Right ventricle myocardium inferior (tissue), 1 donor: ENCODE measurements at regions not wholly inside any gene's neighbourhood (a gene's known extent, or its start where the extent isn't known, plus 50 kb on each side); places are given as distances from the start of the nearest gene placed in this dataset.

ENCODE experiments used
- ATAC-seq: fragments of 200-7000 bp; cut with Tn5 transposase; one replicate; pipeline ENCODE4 v1.9.1; 2020; ENCODE audit warnings: mild to moderate bottlenecking, moderate library complexity
- DNase-seq: peaks from one replicate; pipeline ENCODE4 v3.0.0; 2021; ENCODE audit errors: missing footprints
- intact Hi-C: fragments of 100-400 bp; cut with DNase I; formaldehyde crosslinking; loops from one replicate; pipeline ENCODE4 v1.11.0; 2022
- donor health status: DM: no; HTN: yes; CAD: no; lungs with severe emphysema.

DNA sequence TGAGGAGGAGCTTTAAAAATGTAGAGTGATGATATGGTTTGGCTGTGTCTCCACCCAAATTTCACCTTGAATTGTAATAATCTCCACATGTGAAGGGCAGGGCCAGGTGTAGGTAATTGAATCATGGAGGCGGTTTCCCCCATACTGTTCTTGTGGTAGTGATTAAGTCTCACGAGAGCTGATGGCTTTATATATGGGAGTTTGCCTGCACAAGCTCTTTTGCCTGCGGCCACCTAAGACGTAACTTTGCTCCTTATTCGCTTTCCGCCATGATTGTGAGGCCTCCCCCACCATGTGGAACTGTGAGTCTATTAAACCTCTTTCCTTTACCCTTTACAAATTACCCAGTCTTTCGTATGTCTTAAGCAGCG lies 332.0 kb downstream of the RAPGEF2 start:
- intact Hi-C loops, result no loop called here
- DNase-seq (no peak), ATAC-seq (no peak)

DNA sequence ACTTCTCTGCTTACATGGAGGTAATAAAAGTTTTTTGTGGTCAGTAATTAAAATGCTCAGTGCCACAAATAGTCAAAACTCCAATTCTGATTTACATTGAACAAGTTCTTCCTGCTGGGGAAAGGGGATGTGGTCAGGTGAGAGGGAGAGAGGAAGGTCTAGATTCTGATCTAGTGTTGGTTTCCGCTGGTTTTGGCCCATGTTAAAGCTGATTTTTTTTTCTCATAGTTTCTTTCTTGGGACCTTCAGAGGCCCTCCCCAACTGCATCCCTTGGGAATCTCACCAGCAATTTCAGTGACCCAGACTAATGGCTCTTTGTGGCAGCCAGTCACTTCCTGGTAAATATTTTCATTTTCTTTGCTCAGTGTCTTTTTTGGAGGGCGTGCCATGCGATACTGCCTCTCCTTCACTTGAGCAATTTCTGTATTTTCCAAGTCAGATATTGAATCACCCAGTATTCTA lies 332.7 kb downstream of the RAPGEF2 start:
- DNase-seq (no peak), ATAC-seq (no peak)
- intact Hi-C loops, result no loop called here

DNA sequence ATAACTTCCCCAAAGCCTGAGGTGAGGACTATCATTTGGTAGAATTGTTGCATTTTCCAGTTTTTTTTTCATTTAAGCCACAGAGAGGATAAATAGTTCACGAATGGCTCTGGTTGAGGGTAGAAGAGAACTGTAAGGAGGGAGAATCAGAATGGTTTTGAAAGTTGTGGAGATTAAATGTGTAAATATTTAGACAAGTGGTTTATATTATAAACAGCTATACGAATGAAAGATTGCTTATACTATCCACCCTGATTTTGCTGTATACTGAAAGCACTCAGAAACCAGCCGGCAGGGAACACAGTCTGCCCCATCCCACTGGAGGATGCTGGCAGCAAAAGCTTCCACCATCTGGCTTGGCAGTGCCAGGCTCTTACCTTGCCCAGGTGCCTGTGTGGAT lies 341.1 kb downstream of the RAPGEF2 start:
- ATAC-seq (no peak), DNase-seq (no peak)
- intact Hi-C loops, result loop anchor here (10.0 kb wide), 1 partner anchor 159 kb away; no protein-coding TSS in a partner anchor

DNA sequence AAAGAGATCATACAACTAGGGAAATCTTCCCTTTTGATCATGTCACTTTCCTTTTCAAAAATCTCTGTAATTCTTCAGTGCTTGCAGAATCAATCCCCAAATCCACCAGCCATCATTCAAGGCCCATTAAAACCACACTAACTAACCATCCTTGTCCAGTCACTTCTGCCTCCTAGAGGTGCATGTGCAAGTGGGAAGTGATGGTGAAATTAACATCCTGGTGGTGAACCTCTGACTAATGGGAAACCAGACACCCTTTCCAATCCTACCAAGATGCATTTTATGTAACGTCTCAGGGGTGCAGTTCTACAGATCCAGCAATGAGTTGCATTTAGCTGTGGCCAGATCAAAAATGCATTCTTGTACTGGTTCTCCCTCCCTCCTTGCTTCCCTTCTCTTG lies 341.8 kb downstream of the RAPGEF2 start:
- intact Hi-C loops, result loop anchor here (5.0 to 10.0 kb wide), 5 partner anchors 92 to 1192 kb away; no protein-coding TSS in a partner anchor
- no peak for DNase-seq
- no peak for ATAC-seq

DNA sequence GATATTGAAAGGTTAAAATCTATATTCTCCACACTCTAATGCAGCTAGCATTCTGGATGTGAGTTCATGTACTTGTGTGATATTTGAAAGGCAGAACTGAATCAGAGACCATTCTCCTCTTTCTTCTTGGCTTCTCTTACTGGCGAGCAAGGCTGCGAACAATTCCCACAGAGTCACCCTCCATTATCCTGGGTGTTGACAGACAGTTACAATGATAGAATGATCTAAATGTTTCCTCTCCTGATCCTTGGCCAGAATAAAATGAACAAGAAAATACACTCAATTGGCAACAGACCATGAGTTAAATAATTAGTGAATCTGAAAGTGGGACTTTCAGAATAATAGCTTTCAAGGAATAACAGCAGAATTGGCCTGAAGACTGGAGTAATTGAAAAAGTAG lies 342.8 kb downstream of the RAPGEF2 start:
- intact Hi-C loops, result loop anchor here (2.0 to 10.0 kb wide), 7 partner anchors 93 to 1193 kb away; no protein-coding TSS in a partner anchor
- peak; percentile 62 for ATAC-seq

DNA sequence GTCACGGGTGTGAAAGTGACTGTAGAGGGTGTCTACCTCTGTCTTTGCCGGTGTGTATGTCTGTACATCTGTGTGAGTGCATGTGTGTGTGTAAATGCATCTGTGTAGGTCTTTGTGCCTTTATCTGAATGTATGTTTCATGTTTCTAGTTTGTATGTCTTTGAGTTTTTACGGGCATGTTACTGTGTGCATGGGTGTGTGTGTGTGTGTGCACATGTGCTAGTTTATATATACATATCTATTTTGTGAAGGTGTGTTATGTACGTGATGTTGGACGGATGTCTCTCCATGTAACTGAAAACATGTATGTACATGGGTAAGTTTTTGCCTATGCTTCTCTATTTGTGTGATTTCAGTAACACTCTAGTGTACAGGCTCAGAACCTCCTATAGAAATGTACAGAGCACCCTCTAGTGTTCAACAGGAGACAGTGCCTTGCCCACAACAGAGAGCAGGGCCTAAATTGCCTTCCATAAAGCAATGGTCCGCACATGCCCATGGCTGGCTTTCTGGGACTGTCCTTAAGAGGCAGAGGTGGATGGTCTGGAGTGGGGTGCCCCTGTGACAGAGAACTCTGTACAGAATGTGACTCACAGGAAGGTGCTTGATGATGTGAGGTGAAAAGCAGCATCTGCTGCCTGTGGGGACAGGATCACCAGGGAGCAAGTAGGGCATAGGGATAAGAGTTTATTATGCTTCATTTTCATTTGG lies 343.5 kb downstream of the RAPGEF2 start:
- intact Hi-C loops, result loop anchor here (2.0 to 10.0 kb wide), 7 partner anchors 94 to 1194 kb away; no protein-coding TSS in a partner anchor
- peak; percentile 73 for DNase-seq
- ATAC-seq, result peak; percentile 96

More for the DNA sequence above, 342.8 kb downstream of the RAPGEF2 start:
- DNase-seq, result no peak

DNA sequence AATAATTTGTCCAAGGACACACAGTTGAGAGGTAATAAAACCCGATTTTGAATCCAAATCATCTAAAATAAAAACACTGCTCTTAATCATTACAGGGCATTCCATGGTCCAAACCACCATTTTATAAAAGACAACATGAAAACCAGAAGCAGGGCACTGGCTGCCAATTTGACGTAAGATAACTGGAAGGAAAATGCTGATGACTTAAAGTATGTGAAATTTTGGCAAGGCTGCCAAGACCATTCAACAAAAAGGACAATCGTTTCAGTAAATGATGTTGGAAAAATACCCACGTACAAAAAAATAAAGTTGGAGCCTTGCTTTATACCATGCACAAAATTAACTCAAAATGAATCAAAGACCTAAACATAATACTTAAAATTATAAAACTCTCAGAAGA lies 344.4 kb downstream of the RAPGEF2 start:
- no peak for DNase-seq
- ATAC-seq, result no peak
- intact Hi-C loops, result loop anchor here (2.0 to 10.0 kb wide), 7 partner anchors 95 to 1195 kb away; no protein-coding TSS in a partner anchor

DNA sequence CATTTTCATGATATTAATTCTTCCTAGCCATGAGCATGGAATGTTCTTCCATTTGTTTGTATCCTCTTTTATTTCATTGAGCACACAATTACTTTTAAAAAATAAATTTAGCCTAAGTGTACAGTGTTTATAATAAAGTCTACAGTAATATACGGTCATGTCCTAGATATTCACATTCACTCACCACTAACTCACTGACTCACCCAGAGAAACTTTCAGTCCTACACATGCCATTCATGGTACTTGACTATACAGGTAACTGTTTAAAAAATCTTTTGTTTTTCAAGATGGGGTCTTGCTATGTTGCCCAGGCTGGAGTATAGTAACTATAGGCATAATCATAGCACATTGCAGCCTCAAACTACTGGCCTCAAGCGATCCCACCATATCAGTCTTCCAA lies 348.1 kb downstream of the RAPGEF2 start:
- intact Hi-C loops, result no loop called here
- ATAC-seq, result no peak
- no peak for DNase-seq

DNA sequence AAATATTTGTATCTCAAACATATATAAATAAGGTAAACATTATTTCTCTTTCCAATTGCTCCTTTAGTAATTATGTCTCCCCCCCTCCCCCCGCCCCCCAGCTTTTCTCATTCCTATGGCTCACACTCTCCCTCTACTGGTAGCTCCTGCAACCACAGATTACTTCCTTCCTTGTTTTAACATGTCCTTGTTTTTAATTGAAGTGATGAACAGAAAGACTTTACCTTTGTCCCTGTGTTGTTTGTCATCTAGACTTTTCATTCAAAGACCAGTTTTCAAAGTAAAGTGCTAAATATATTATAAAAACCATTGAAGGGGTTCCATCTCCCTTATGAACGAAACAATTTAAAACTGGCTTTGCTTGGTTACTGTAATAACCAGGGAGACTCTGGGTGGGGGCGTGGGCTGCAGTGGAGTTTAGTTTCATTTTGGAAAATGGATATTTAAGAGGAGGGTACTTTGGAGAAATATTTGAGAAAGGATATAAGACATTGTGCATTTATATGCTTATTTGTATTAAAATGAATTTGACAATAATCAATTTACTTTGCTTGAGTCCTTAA lies 352.9 kb downstream of the RAPGEF2 start:
- no peak for ATAC-seq
- DNase-seq, result no peak
- intact Hi-C loops, result no loop called here

DNA sequence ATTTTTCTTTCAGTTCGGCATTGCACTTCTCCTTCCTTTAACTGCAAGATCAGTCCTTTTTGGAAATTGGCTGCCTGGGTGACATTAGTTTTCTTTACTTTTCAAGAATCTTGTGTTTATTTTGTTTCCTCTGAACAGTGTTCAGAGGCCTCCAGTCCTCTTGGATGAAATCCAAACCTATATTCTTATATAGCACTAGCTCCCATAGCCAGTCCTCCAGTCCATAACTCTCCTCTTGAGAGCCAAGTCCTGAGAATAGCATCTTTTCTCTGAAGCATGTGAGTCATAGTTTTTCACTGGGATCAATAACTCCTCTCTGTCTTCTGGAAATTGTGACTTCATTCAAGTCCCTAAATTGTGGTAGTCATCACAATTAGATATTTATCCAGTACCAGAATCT lies 357.5 kb downstream of the RAPGEF2 start:
- no peak for ATAC-seq
- intact Hi-C loops, result no loop called here
- DNase-seq, result no peak

DNA sequence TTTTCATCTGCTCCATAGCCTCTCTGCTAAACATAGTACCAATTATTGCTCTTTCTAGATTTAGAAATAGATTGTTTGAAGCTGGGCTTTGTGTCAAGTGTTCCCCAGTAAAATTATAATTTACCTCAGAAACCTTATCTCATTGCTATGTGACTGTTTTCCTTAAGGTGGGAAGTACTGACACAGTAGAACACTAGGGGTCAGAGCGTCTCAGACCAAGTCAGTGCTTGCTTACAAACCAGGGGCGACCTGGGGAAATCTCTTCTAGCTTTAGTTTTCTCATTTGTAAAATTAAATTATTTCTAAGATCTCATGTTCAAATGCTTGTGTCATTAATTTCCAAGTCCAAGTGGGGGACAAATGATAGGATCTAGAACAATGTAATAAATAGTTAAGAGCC lies 360.4 kb downstream of the RAPGEF2 start:
- intact Hi-C loops, result no loop called here
- no peak for ATAC-seq
- DNase-seq, result no peak

DNA sequence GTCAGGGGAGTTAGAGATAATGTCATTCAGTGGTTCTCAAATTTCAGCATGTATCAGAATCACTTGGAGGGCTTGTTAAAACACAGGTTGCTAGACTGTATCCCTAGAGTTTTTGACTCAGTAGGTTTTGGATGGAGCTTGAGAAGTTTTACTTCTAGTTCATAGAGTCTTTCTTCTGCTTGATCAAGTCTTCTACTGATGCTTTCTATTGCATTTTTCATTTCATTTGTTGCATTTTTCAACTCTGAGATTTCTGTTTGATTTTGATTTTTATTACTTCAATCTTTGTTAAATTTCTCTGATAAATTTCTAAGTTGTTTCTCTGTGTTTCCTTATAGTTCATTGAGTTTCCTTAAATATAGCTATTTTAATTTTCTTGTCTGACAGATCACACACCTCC lies 361.4 kb downstream of the RAPGEF2 start:
- intact Hi-C loops, result no loop called here
- ATAC-seq (no peak), DNase-seq (no peak)

DNA sequence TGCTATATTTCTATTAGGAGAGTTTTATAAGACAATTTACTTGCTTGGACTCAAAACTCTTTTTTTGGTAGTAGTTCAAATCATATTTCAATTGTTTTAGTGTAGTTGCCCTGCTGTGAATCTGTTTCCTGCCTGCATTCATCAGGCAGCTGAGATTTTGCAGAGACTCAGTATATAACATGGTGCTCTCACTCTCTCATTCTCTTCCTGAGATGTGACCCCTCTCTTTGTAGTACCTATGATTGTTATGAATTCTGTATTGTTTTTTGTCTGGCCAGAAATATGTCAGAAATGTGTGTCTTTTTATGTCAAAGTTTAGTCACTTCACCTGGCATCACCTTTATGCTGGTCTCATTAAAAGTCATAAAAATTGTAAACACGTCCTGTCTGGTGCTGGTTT lies 374.0 kb downstream of the RAPGEF2 start:
- intact Hi-C loops, result no loop called here
- no peak for ATAC-seq
- no peak for DNase-seq

DNA sequence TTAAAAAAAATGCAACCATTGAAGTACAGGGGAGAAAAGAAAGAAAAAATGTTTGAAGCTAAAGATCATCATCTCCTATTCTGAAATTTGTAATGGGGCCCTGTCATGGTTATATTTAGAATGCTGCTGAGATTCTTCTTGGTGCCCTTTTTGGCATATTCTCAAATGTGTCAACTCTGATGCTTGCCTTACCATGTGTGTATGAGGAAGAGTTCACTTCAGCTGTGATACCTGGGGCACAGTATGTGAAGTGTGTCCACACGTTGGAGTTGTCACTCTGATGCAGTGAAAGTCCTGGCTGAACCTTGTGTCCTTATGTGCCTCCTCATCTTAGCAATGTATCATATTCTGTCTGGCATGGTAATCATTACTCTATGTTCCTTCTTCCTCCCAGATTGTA lies 377.9 kb downstream of the RAPGEF2 start:
- intact Hi-C loops, result no loop called here
- peak; percentile 52 for ATAC-seq

DNA sequence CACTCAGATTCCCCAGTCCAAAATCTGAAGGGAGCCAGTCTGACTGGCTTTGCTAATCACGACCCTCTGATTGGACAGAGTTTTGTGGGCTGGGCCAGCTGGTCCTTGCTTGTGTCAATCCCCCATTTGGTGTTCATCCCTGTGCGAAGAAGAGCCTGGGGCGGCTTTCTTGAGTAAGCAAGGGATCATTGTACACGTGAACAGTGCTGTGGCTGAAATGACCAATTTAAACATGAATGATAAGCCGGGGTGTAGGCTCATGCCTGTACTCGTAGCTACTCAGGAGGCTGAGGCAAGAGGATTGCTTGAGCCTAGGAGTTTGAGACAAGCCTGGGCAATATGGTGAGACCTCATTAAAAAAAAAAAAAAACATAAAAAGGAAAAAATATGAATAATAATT lies 379.1 kb downstream of the RAPGEF2 start:
- intact Hi-C loops, result no loop called here
- DNase-seq (no peak), ATAC-seq (no peak)

More for the DNA sequence above, 377.9 kb downstream of the RAPGEF2 start:
- no peak for DNase-seq

DNA sequence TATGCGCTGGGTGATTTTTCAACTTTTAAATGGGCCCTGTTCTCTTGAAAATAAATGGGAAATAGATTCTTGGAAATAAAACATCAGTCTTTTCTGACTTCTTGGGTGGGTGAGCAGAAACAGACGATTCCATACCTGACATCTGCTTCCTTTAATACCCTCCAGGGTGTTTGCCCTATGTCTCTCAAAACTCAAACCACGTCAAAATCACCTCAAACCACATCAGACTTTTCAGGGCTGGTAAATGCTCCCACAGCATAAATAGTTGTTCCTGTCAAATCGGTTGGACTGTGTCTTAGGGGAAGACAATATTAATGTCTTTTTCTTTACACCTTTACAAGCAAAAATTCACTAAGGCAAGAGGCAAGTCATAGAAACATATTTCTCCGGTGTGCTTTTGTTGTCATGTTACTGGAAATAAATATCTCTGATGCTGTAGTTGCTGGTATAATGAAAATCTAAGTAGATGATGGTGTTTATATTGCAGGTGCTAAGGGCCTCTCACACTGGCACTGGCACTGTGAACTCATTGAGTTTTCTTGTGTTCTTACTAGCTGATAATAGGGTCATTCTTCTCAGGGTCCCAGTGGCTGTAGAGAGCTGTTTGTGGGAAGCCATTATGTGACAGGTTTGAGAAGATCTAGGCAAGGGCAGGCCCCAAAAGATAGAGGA lies 380.4 kb downstream of the RAPGEF2 start:
- no peak for DNase-seq
- intact Hi-C loops, result no loop called here

DNA sequence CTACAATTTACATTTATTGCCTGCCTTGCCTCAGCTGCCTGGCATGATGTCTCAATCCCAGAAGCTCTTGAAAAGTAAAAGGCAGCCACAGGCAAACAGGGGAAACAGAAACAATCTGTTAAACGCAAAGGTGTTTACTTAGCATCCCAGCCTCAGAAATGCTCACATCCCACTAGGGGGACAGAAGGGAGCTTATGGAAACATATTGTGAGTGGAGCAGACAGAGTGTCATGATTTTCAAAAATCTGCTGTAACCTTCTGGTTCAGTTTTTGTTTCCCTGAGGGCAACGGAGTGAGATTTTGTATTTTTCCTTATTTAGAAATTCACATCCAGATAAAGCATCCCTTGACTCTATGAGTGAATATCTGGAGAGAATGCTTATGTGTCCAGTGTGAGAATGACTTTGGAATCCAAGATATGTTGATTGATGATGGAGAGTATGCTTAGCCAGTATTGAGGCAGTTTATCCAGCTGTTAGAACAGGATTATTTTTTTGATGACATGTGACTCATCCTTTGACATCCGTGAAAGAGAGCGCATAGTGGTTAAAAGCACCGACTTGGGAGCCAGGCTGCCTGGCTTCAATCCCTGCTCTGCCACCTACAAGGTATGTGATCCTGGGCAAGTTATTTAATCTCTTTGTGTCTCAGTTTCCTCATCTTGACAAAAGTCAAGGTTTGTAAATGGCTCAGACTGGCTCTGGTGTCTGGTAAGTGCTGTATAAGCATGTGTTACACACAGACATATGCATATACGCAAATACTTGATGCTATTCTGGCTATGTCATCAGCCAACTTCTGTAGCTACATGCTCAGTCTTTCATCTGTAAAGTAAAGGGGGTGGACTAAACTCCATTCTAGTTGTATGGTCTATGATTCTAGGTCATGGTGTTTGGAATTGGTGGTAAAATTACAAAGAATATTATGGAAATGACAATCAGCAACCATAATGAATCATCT lies 381.2 kb downstream of the RAPGEF2 start:
- DNase-seq (no peak), ATAC-seq (no peak)
- intact Hi-C loops, result no loop called here

More for the DNA sequence above, 380.4 kb downstream of the RAPGEF2 start:
- ATAC-seq, result no peak

DNA sequence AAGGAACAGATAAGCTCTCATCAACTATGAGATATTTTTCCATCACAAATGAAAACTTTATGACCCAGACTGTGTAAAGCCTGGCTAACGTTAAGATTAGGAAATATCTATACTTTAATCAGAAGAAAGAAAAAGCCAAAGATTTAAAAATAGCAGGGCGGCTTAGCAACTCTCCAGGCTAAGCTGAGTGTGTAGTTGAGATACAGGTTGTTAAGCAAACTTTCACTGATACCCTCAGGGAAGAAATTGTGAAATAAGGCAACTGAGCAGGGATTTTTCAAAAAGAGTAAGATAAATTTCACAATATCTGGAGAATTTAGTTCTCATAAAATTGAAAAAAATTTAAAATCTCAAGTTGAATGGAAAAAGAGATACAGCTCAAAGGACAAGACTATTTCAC lies 382.0 kb downstream of the RAPGEF2 start:
- ATAC-seq, result no peak
- intact Hi-C loops, result no loop called here
- no peak for DNase-seq

DNA sequence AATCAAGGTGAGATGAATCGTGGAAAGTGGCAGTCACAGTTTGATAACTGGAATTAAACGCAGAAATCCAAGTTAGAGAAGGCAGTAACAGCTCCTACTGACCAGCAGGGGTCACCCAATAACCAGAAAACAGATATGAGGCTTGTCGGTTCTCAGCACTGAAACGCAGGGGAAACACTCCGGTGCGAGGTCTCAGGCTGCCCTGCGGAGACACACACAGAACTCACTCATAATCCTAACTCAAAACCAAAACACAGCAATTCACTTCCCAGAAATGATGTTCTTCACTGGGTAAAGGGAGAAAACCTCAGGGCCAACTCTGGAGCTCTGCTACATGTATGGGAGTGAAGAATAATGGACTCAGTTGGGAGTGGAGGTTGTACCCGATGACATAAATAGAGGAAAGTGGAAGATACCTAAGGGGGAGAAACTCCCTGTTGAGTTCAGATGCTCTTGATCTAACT lies 384.4 kb downstream of the RAPGEF2 start:
- DNase-seq (no peak), ATAC-seq (no peak)
- intact Hi-C loops, result no loop called here
